ENCODE measurements at regions not wholly inside any gene's neighbourhood (a gene's known extent, or its start where the extent isn't known, plus 50 kb on each side); places are given as distances from the start of the nearest gene placed in this dataset.

GRCh38 chr1:14113841-14114567 lies 414.0 kb downstream of the PRDM2 start:
- H3K27ac ChIP-seq (ENCODE audit: insufficient read depth, low read length, poor library complexity, severe bottlenecking), result no peak overlapping the region
- DNase-seq, result no peak

GRCh38 chr1:14115976-14116375 lies 416.0 kb downstream of the PRDM2 start:
- Histone ChIP-seq H3K4me1 (ENCODE audit: control insufficient read depth, insufficient read depth, low read length, poor library complexity, severe bottlenecking) (no peaks in the 10 kb centered on the region), H3K36me3 (ENCODE audit: control insufficient read depth, insufficient read depth, low read length) (no peaks in the 10 kb centered on the region), H3K9me3 (ENCODE audit: control insufficient read depth, low read length) (no peaks in the 10 kb centered on the region), H3K27me3 (replicated peaks; ENCODE audit: control insufficient read depth, insufficient read depth, low read length, poor library complexity, severe bottlenecking) (no peaks in the 10 kb centered on the region), H3K4me3 (ENCODE audit: insufficient read depth, low read depth, low read length, poor library complexity, severe bottlenecking) (no peak overlapping the region), H3K27ac (ENCODE audit: insufficient read depth, low read length, poor library complexity, severe bottlenecking) (no peak overlapping the region)
- no peak for DNase-seq

More at GRCh38 chr1:14113841-14114567, 414.0 kb downstream of the PRDM2 start:
- Histone ChIP-seq H3K27me3 (replicated peaks; ENCODE audit: control insufficient read depth, insufficient read depth, low read length, poor library complexity, severe bottlenecking) (no peaks in the 10 kb centered on the region), H3K4me1 (ENCODE audit: control insufficient read depth, insufficient read depth, low read length, poor library complexity, severe bottlenecking) (no peaks in the 10 kb centered on the region), H3K4me3 (ENCODE audit: insufficient read depth, low read depth, low read length, poor library complexity, severe bottlenecking) (no peak overlapping the region), H3K9me3 (ENCODE audit: control insufficient read depth, low read length) (no peaks in the 10 kb centered on the region), H3K36me3 (ENCODE audit: control insufficient read depth, insufficient read depth, low read length) (no peaks in the 10 kb centered on the region)

- no peaks in the 10 kb centered on the region for H3K4me1 ChIP-seq (ENCODE audit: control insufficient read depth, insufficient read depth, low read length, poor library complexity, severe bottlenecking)
- no peaks in the 10 kb centered on the region for H3K27me3 ChIP-seq (replicated peaks; ENCODE audit: control insufficient read depth, insufficient read depth, low read length, poor library complexity, severe bottlenecking)
- no peak for DNase-seq
- H3K4me3 ChIP-seq (ENCODE audit: insufficient read depth, low read depth, low read length, poor library complexity, severe bottlenecking), result no peak overlapping the region
- H3K9me3 ChIP-seq (ENCODE audit: control insufficient read depth, low read length), result no peaks in the 10 kb centered on the region
- H3K27ac ChIP-seq (ENCODE audit: insufficient read depth, low read length, poor library complexity, severe bottlenecking), result no peak overlapping the region
- no peaks in the 10 kb centered on the region for H3K36me3 ChIP-seq (ENCODE audit: control insufficient read depth, insufficient read depth, low read length)
These were observed 417.7 kb downstream of the PRDM2 start for GRCh38 chr1:14117700-14118099.

GRCh38 chr1:14118691-14119485 lies 418.9 kb downstream of the PRDM2 start:
- Histone ChIP-seq H3K4me1 (ENCODE audit: control insufficient read depth, insufficient read depth, low read length, poor library complexity, severe bottlenecking) (no peaks in the 10 kb centered on the region), H3K4me3 (ENCODE audit: insufficient read depth, low read depth, low read length, poor library complexity, severe bottlenecking) (no peak overlapping the region), H3K36me3 (ENCODE audit: control insufficient read depth, insufficient read depth, low read length) (no peaks in the 10 kb centered on the region), H3K9me3 (ENCODE audit: control insufficient read depth, low read length) (no peaks in the 10 kb centered on the region), H3K27me3 (replicated peaks; ENCODE audit: control insufficient read depth, insufficient read depth, low read length, poor library complexity, severe bottlenecking) (no peaks in the 10 kb centered on the region), H3K27ac (ENCODE audit: insufficient read depth, low read length, poor library complexity, severe bottlenecking) (no peak overlapping the region)
- no peak for DNase-seq

GRCh38 chr1:14120895-14121294 lies 420.9 kb downstream of the PRDM2 start:
- H3K27me3 ChIP-seq (replicated peaks; ENCODE audit: control insufficient read depth, insufficient read depth, low read length, poor library complexity, severe bottlenecking), result no peaks in the 10 kb centered on the region
- no peaks in the 10 kb centered on the region for H3K36me3 ChIP-seq (ENCODE audit: control insufficient read depth, insufficient read depth, low read length)
- no peak for DNase-seq
- no peak overlapping the region for H3K4me3 ChIP-seq (ENCODE audit: insufficient read depth, low read depth, low read length, poor library complexity, severe bottlenecking)
- H3K4me1 ChIP-seq (ENCODE audit: control insufficient read depth, insufficient read depth, low read length, poor library complexity, severe bottlenecking), result no peaks in the 10 kb centered on the region
- no peak overlapping the region for H3K27ac ChIP-seq (ENCODE audit: insufficient read depth, low read length, poor library complexity, severe bottlenecking)
- no peaks in the 10 kb centered on the region for H3K9me3 ChIP-seq (ENCODE audit: control insufficient read depth, low read length)

- no peaks in the 10 kb centered on the region for H3K36me3 ChIP-seq (ENCODE audit: control insufficient read depth, insufficient read depth, low read length)
- no peak overlapping the region for H3K27ac ChIP-seq (ENCODE audit: insufficient read depth, low read length, poor library complexity, severe bottlenecking)
- DNase-seq, result no peak
- H3K27me3 ChIP-seq (replicated peaks; ENCODE audit: control insufficient read depth, insufficient read depth, low read length, poor library complexity, severe bottlenecking), result no peaks in the 10 kb centered on the region
- H3K4me1 ChIP-seq (ENCODE audit: control insufficient read depth, insufficient read depth, low read length, poor library complexity, severe bottlenecking), result no peaks in the 10 kb centered on the region
- no peaks in the 10 kb centered on the region for H3K9me3 ChIP-seq (ENCODE audit: control insufficient read depth, low read length)
- H3K4me3 ChIP-seq (ENCODE audit: insufficient read depth, low read depth, low read length, poor library complexity, severe bottlenecking), result no peak overlapping the region
These were observed 428.1 kb downstream of the PRDM2 start for GRCh38 chr1:14128096-14128495.

GRCh38 chr1:14129009-14129408 lies 429.0 kb downstream of the PRDM2 start:
- DNase-seq, result no peak
- Histone ChIP-seq H3K36me3 (ENCODE audit: control insufficient read depth, insufficient read depth, low read length) (no peaks in the 10 kb centered on the region), H3K27ac (ENCODE audit: insufficient read depth, low read length, poor library complexity, severe bottlenecking) (no peak overlapping the region), H3K4me1 (ENCODE audit: control insufficient read depth, insufficient read depth, low read length, poor library complexity, severe bottlenecking) (no peaks in the 10 kb centered on the region), H3K27me3 (replicated peaks; ENCODE audit: control insufficient read depth, insufficient read depth, low read length, poor library complexity, severe bottlenecking) (no peaks in the 10 kb centered on the region), H3K4me3 (ENCODE audit: insufficient read depth, low read depth, low read length, poor library complexity, severe bottlenecking) (no peak overlapping the region), H3K9me3 (ENCODE audit: control insufficient read depth, low read length) (no peaks in the 10 kb centered on the region)

GRCh38 chr1:14135070-14135469 lies 435.1 kb downstream of the PRDM2 start:
- no peaks in the 10 kb centered on the region for H3K9me3 ChIP-seq (ENCODE audit: control insufficient read depth, low read length)
- H3K4me3 ChIP-seq (ENCODE audit: insufficient read depth, low read depth, low read length, poor library complexity, severe bottlenecking), result no peak overlapping the region
- no peaks in the 10 kb centered on the region for H3K27me3 ChIP-seq (replicated peaks; ENCODE audit: control insufficient read depth, insufficient read depth, low read length, poor library complexity, severe bottlenecking)
- H3K36me3 ChIP-seq (ENCODE audit: control insufficient read depth, insufficient read depth, low read length), result no peaks in the 10 kb centered on the region
- no peaks in the 10 kb centered on the region for H3K4me1 ChIP-seq (ENCODE audit: control insufficient read depth, insufficient read depth, low read length, poor library complexity, severe bottlenecking)
- no peak for DNase-seq
- H3K27ac ChIP-seq (ENCODE audit: insufficient read depth, low read length, poor library complexity, severe bottlenecking), result no peak overlapping the region

- Histone ChIP-seq H3K4me3 (ENCODE audit: insufficient read depth, low read depth, low read length, poor library complexity, severe bottlenecking) (no peak overlapping the region), H3K36me3 (ENCODE audit: control insufficient read depth, insufficient read depth, low read length) (no peaks in the 10 kb centered on the region), H3K4me1 (ENCODE audit: control insufficient read depth, insufficient read depth, low read length, poor library complexity, severe bottlenecking) (no peaks in the 10 kb centered on the region), H3K27me3 (replicated peaks; ENCODE audit: control insufficient read depth, insufficient read depth, low read length, poor library complexity, severe bottlenecking) (no peaks in the 10 kb centered on the region), H3K9me3 (ENCODE audit: control insufficient read depth, low read length) (no peaks in the 10 kb centered on the region), H3K27ac (ENCODE audit: insufficient read depth, low read length, poor library complexity, severe bottlenecking) (no peak overlapping the region)
- DNase-seq, result no peak
These were observed 436.3 kb downstream of the PRDM2 start for GRCh38 chr1:14136152-14136763.

- Histone ChIP-seq H3K27ac (ENCODE audit: insufficient read depth, low read length, poor library complexity, severe bottlenecking) (no peak overlapping the region), H3K27me3 (replicated peaks; ENCODE audit: control insufficient read depth, insufficient read depth, low read length, poor library complexity, severe bottlenecking) (no peaks in the 10 kb centered on the region), H3K36me3 (ENCODE audit: control insufficient read depth, insufficient read depth, low read length) (no peaks in the 10 kb centered on the region), H3K4me3 (ENCODE audit: insufficient read depth, low read depth, low read length, poor library complexity, severe bottlenecking) (no peak overlapping the region), H3K4me1 (ENCODE audit: control insufficient read depth, insufficient read depth, low read length, poor library complexity, severe bottlenecking) (no peaks in the 10 kb centered on the region), H3K9me3 (ENCODE audit: control insufficient read depth, low read length) (no peaks in the 10 kb centered on the region)
- DNase-seq, result no peak
These were observed 436.9 kb downstream of the PRDM2 start for GRCh38 chr1:14136881-14137280.
